ENCODE measurements at regions not wholly inside any gene's neighbourhood (a gene's known extent, or its start where the extent isn't known, plus 50 kb on each side); places are given as distances from the start of the nearest gene placed in this dataset.

DNA sequence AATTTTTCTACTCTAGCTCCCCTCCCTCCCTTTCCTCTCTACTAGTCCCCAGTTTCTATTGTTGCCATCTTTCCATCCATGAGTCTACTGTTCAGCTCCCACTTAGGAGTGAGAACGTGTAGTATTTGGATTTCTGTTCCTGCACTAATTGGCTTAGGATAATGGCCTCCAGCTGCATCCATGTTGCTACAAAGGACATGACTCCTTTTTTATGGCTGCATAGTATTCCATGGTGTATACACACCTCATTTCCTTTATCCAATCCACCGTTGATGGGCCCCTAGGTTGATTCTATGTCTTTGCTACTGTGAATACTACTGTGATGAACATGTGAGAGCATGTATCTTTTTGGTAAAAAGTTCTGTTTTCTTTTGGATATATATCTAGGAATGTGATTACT, 138.9 kb upstream of the MSX2 start:
- TF ChIP-seq, protein P1, sequence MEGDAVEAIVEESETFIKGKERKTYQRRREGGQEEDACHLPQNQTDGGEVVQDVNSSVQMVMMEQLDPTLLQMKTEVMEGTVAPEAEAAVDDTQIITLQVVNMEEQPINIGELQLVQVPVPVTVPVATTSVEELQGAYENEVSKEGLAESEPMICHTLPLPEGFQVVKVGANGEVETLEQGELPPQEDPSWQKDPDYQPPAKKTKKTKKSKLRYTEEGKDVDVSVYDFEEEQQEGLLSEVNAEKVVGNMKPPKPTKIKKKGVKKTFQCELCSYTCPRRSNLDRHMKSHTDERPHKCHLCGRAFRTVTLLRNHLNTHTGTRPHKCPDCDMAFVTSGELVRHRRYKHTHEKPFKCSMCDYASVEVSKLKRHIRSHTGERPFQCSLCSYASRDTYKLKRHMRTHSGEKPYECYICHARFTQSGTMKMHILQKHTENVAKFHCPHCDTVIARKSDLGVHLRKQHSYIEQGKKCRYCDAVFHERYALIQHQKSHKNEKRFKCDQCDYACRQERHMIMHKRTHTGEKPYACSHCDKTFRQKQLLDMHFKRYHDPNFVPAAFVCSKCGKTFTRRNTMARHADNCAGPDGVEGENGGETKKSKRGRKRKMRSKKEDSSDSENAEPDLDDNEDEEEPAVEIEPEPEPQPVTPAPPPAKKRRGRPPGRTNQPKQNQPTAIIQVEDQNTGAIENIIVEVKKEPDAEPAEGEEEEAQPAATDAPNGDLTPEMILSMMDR (IDR thresholded peaks at IDR 0.05 in 8 of 11, conservative IDR thresholded peaks at IDR 0.05 in 3 of 11), result no peak
- no peak for TF ChIP-seq POLR2A (IDR thresholded peaks at IDR 0.05)
